Activated T-cell treated with anti-CD3 and anti-CD28 coated beads, Interleukin-2, amount 50 U/mL, for 4 hours (primary cell): ENCODE measurements at regions not wholly inside any gene's neighbourhood (a gene's known extent, or its start where the extent isn't known, plus 50 kb on each side); places are given as distances from the start of the nearest gene placed in this dataset.
"Not testable (repeated sequence)": the region's sequence is repeated elsewhere in the genome, so short reads cannot be mapped to it uniquely, and the experiment has no call there.

Experiments used
- ATAC-seq, 2 donors: fragments of 200-7000 bp; cut with Tn5 transposase; one replicate each; pipeline ENCODE4 v1.10.0; 2021
- DNase-seq: peaks from one replicate; pipeline ENCODE4 v3.0.0-alpha.2; 2020
- H3K27me3 Mint-ChIP-seq: one replicate; pipeline ENCODE4 v1.8.0; 2021; ENCODE audit warnings: low read depth, mixed read lengths
- H3K36me3 Mint-ChIP-seq: one replicate; pipeline ENCODE4 v1.8.0; 2022; ENCODE audit warnings: mixed read lengths; ENCODE audit not compliant: insufficient read depth
- H3K4me1 Mint-ChIP-seq: one replicate; pipeline ENCODE4 v1.8.0; 2021; ENCODE audit warnings: low read depth, mixed read lengths
- H3K4me3 Mint-ChIP-seq: one replicate; pipeline ENCODE4 v1.8.0; 2021; ENCODE audit warnings: mild to moderate bottlenecking, moderate library complexity, mixed read lengths
- H3K9me3 Mint-ChIP-seq: one replicate; pipeline ENCODE4 v1.8.0; 2021; ENCODE audit warnings: mixed read lengths

DNA sequence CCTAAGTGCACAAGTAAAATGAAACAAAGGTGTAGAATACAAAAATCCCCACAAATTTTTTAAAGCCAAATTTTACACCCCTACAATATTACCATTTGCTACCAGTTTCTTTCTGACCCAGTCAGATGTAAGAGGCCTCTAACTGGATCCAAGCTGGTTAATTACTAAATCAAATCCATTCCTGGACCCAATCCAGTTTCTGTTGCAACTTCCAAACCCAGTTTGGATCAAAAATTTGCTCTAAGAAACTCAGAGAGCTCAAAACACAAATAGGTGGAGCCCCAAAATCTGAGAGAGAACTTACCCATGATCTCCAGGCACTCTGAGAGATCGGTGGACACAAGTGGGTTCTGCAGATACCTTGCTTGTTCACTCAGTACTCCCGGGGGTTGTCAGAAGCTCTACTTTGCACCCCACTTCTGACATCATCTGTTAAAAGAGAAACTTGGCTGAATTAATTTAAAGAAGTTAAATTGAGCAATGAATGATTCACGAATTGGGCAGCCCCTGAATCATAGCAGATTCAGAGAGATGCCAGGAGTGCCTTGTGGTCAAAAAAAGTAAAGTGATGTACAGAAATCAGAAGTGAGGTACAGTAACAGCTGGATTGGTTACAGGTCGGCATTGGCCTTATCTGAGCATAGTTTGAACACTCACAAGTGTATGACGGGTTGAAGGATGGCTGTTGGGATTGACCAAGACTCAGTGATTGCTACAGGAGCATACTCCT lies 448.0 kb downstream of the KCNT2 start:
- no peak for DNase-seq
- Mint-ChIP-seq H3K9me3 (no peaks in the 10 kb centered on the region), H3K4me3 (no peak overlapping the region), H3K27me3 (no peaks in the 10 kb centered on the region), H3K4me1 (no peaks in the 10 kb centered on the region), H3K36me3 (no peaks in the 10 kb centered on the region)
- ATAC-seq, result no peak

DNA sequence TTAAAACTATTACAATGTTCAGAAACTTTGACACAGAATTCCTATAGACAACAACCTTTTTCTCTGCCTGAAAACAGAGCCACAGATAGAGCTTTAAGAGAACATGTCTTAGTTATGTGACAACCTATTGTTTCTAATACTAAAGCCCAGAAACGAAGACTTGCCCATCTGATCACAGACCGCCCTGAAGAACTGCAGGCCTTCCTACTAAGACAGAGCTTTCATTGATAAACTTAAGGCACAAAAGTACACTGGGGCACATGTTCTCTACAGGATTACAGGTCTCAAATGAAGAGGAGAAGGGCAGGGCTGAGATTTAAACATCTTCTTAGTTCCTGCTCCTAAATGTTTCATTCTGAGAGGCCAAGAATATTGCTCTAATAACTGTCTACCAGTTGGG lies 452.7 kb downstream of the KCNT2 start:
- Mint-ChIP-seq H3K4me1 (no peaks in the 10 kb centered on the region), H3K9me3 (no peaks in the 10 kb centered on the region)
- no peak for DNase-seq

GRCh38 chr1:196152975-196153374 lies 455.3 kb downstream of the KCNT2 start:
- H3K36me3 Mint-ChIP-seq, result no peaks in the 10 kb centered on the region
- no peak overlapping the region for H3K4me3 Mint-ChIP-seq
- H3K27me3 Mint-ChIP-seq, result no peaks in the 10 kb centered on the region
- ATAC-seq (no peak), DNase-seq (no peak)
- H3K4me1 Mint-ChIP-seq, result no peaks in the 10 kb centered on the region
- no peaks in the 10 kb centered on the region for H3K9me3 Mint-ChIP-seq

More for the DNA sequence above, 452.7 kb downstream of the KCNT2 start:
- H3K27me3 Mint-ChIP-seq, result no peaks in the 10 kb centered on the region
- H3K4me3 Mint-ChIP-seq, result no peak overlapping the region
- no peak for ATAC-seq
- no peaks in the 10 kb centered on the region for H3K36me3 Mint-ChIP-seq

GRCh38 chr1:196152086-196152485 lies 456.2 kb downstream of the KCNT2 start:
- Mint-ChIP-seq H3K36me3 (no peaks in the 10 kb centered on the region), H3K27me3 (no peaks in the 10 kb centered on the region), H3K4me3 (no peak overlapping the region), H3K9me3 (no peaks in the 10 kb centered on the region), H3K4me1 (no peaks in the 10 kb centered on the region)
- ATAC-seq (no peak), DNase-seq (no peak)

GRCh38 chr1:196148367-196148970 lies 459.8 kb downstream of the KCNT2 start:
- Mint-ChIP-seq H3K4me3 (no peak overlapping the region), H3K36me3 (no peaks in the 10 kb centered on the region), H3K4me1 (no peaks in the 10 kb centered on the region), H3K27me3 (no peaks in the 10 kb centered on the region), H3K9me3 (no peaks in the 10 kb centered on the region)
- ATAC-seq (no peak), DNase-seq (no peak)

DNA sequence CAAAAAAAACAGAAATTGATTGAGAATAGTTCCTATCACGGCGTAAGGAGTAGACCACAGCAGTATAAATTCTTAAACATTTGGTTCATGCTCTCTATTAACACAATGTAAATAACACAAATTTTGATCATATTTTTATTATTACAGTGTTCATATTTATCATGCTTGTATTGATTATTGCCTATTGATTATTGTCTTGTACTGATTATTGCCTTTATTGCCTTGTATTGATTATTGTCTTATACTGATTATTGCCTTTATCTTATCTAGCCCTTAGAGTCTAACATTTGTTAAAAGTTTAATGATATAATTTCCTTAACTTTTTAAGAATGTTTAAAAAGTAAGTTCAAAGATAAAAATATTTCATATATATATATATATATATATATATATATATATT lies 460.7 kb downstream of the KCNT2 start:
- DNase-seq, result no peak
- Mint-ChIP-seq H3K9me3 (no peaks in the 10 kb centered on the region), H3K4me3 (no peak overlapping the region), H3K4me1 (no peaks in the 10 kb centered on the region), H3K36me3 (no peaks in the 10 kb centered on the region), H3K27me3 (no peaks in the 10 kb centered on the region)
- ATAC-seq, result no peak

GRCh38 chr1:196145151-196145550 lies 463.1 kb downstream of the KCNT2 start:
- not testable (repeated sequence) for H3K27me3 Mint-ChIP-seq, DNase-seq, H3K4me3 Mint-ChIP-seq, H3K9me3 Mint-ChIP-seq, H3K4me1 Mint-ChIP-seq, H3K36me3 Mint-ChIP-seq, ATAC-seq

GRCh38 chr1:196144588-196144987 lies 463.7 kb downstream of the KCNT2 start:
- no peaks in the 10 kb centered on the region for H3K4me1 Mint-ChIP-seq
- no peaks in the 10 kb centered on the region for H3K9me3 Mint-ChIP-seq
- H3K4me3 Mint-ChIP-seq, result no peak overlapping the region
- no peaks in the 10 kb centered on the region for H3K36me3 Mint-ChIP-seq
- no peak for DNase-seq
- H3K27me3 Mint-ChIP-seq, result no peaks in the 10 kb centered on the region
- ATAC-seq, result no peak

GRCh38 chr1:196143602-196144342 lies 464.5 kb downstream of the KCNT2 start:
- no peaks in the 10 kb centered on the region for H3K27me3 Mint-ChIP-seq
- H3K9me3 Mint-ChIP-seq, result no peaks in the 10 kb centered on the region
- DNase-seq, result no peak
- H3K36me3 Mint-ChIP-seq, result no peaks in the 10 kb centered on the region
- no peak overlapping the region for H3K4me3 Mint-ChIP-seq
- no peak for ATAC-seq
- H3K4me1 Mint-ChIP-seq, result no peaks in the 10 kb centered on the region

GRCh38 chr1:196142111-196142640 lies 466.1 kb downstream of the KCNT2 start:
- Mint-ChIP-seq H3K4me1 (no peaks in the 10 kb centered on the region), H3K9me3 (no peaks in the 10 kb centered on the region)

DNA sequence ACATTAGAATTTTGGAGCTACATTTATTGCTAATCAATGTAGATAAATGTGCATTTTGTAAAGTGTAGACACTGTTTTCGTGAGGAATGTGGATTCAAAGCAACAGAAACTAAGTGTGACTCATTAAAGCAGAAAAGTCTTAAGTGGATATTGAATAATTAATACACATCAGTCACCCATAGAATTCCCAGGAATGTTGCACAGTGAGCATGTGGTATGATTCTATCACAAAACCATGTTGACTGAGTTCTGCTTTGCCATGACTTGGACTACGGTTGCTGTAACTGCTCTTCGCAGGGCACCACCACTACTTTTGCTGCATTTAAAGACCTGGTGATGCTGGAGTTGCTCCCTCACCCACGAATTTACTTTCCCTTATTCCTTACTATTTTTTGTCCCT lies 471.8 kb downstream of the KCNT2 start:
- Mint-ChIP-seq H3K27me3 (no peaks in the 10 kb centered on the region), H3K9me3 (no peaks in the 10 kb centered on the region), H3K36me3 (no peaks in the 10 kb centered on the region), H3K4me3 (no peak overlapping the region), H3K4me1 (no peaks in the 10 kb centered on the region)
- DNase-seq, result no peak
- ATAC-seq, result no peak

More at GRCh38 chr1:196142111-196142640, 466.1 kb downstream of the KCNT2 start:
- Mint-ChIP-seq H3K36me3 (no peaks in the 10 kb centered on the region), H3K27me3 (no peaks in the 10 kb centered on the region), H3K4me3 (no peak overlapping the region)
- DNase-seq, result no peak
- no peak for ATAC-seq

GRCh38 chr1:196131691-196132090 lies 476.5 kb downstream of the KCNT2 start:
- Mint-ChIP-seq H3K4me3 (no peak overlapping the region), H3K4me1 (no peaks in the 10 kb centered on the region), H3K9me3 (no peaks in the 10 kb centered on the region), H3K36me3 (no peaks in the 10 kb centered on the region), H3K27me3 (no peaks in the 10 kb centered on the region)
- DNase-seq, result no peak
- no peak for ATAC-seq

- Mint-ChIP-seq H3K4me3 (no peak overlapping the region), H3K27me3 (no peaks in the 10 kb centered on the region), H3K36me3 (no peaks in the 10 kb centered on the region), H3K4me1 (no peaks in the 10 kb centered on the region), H3K9me3 (no peaks in the 10 kb centered on the region)
- DNase-seq (no peak), ATAC-seq (no peak)
These were observed 479.4 kb downstream of the KCNT2 start for GRCh38 chr1:196128835-196129234.

DNA sequence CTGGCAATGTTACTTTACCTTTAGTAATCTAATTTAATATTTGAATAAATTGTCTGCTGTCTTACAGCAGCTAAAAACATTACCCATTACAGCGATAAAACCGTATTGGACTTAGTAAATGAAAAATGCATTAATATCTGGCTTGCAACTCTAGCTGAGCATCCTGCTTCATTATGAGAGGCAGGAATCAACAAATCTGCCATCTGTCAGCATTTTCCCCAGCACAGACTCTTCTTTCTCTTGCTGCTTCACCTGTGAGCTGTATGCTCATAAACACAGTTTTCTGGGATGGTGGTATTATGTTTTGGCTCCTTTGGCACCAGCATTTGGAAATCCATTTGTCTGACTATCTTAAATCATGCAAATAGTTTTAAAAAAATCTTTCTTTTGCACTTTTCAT lies 487.1 kb downstream of the KCNT2 start:
- DNase-seq, result no peak
- Mint-ChIP-seq H3K36me3 (no peaks in the 10 kb centered on the region), H3K9me3 (no peaks in the 10 kb centered on the region), H3K27me3 (no peaks in the 10 kb centered on the region), H3K4me1 (no peaks in the 10 kb centered on the region), H3K4me3 (no peak overlapping the region)
- no peak for ATAC-seq

- H3K36me3 Mint-ChIP-seq, result no peaks in the 10 kb centered on the region
- DNase-seq, result no peak
- H3K4me1 Mint-ChIP-seq, result no peaks in the 10 kb centered on the region
- H3K27me3 Mint-ChIP-seq, result no peaks in the 10 kb centered on the region
- no peak overlapping the region for H3K4me3 Mint-ChIP-seq
- H3K9me3 Mint-ChIP-seq, result peaks cover 5% of the 10 kb centered on the region
- ATAC-seq, result no peak
These were observed 492.6 kb downstream of the KCNT2 start for GRCh38 chr1:196115646-196116045.
